Suprapubic skin (tissue), 4 donors: ENCODE measurements at regions not wholly inside any gene's neighbourhood (a gene's known extent, or its start where the extent isn't known, plus 50 kb on each side); places are given as distances from the start of the nearest gene placed in this dataset.

Experiments used
- CTCF ChIP-seq, 2 donors: fragments of 200-600 bp in 1 of 2; fragments of 450-650 bp in 1 of 2; sonication (generic) in 1 of 2; IDR thresholded peaks; one replicate each; pipeline ENCODE4 v1.5.1; 2016 to 2019; ENCODE audit warnings: antibody characterized with exemption in 2 of 2, mild to moderate bottlenecking in 1 of 2, moderate library complexity in 1 of 2
- EP300 ChIP-seq: sonication (generic); formaldehyde crosslinking; IDR thresholded peaks from one replicate; pipeline ENCODE4 v1.6.1; 2017; ENCODE audit warnings: antibody characterized with exemption
- POLR2A ChIP-seq, 2 donors: fragments of 450-650 bp; IDR thresholded peaks; one replicate each; pipeline ENCODE4 v1.6.1; 2017; ENCODE audit warnings: antibody characterized with exemption in 2 of 2, mild to moderate bottlenecking in 2 of 2, moderate library complexity in 2 of 2
- POLR2AphosphoS5 ChIP-seq, 3 donors: sonication (generic); formaldehyde crosslinking; IDR thresholded peaks; one replicate each; pipeline ENCODE4 v1.6.1; 2017; ENCODE audit warnings: antibody characterized with exemption in 3 of 3

- no peak for TF ChIP-seq POLR2AphosphoS5 (IDR thresholded peaks at IDR 0.05)
- no peak for TF ChIP-seq POLR2A (IDR thresholded peaks at IDR 0.05)
- no peak for TF ChIP-seq EP300
- TF ChIP-seq CTCF (IDR thresholded peaks at IDR 0.05), result no peak
Observed at GRCh38 chr13:39864221-39864620, 208.8 kb downstream of the COG6 start.
